DMS53 (cell line): ENCODE measurements at regions not wholly inside any gene's neighbourhood (a gene's known extent, or its start where the extent isn't known, plus 50 kb on each side); places are given as distances from the start of the nearest gene placed in this dataset.
A peak's percentile ranks its signal among the peaks of the same experiment; 100 is the strongest.
"Not testable (repeated sequence)": the region's sequence is repeated elsewhere in the genome, so short reads cannot be mapped to it uniquely, and the experiment has no call there.

Experiments used
- DNase-seq: peaks from one replicate; lab custom pipeline; 2025; lab: John Stamatoyannopoulos, UW

- not testable (repeated sequence) for DNase-seq
Measured at GRCh38 chr1:91207691-91208090, 185.9 kb upstream of the ZNF644 start.

GRCh38 chr1:91204150-91204549 lies 182.3 kb upstream of the ZNF644 start:
- DNase-seq = not testable (repeated sequence)

- no peak for DNase-seq
Measured at GRCh38 chr1:91201694-91202093, 179.9 kb upstream of the ZNF644 start.

- no peak for DNase-seq
Measured at GRCh38 chr1:91201176-91201575, 179.3 kb upstream of the ZNF644 start.

- no peak for DNase-seq
Measured at GRCh38 chr1:91200675-91201074, 178.8 kb upstream of the ZNF644 start.

- DNase-seq = no peak
Measured at GRCh38 chr1:91199988-91200387, 178.2 kb upstream of the ZNF644 start.

GRCh38 chr1:91190996-91191395 lies 169.2 kb upstream of the ZNF644 start:
- DNase-seq = no peak

- no peak for DNase-seq
Measured at GRCh38 chr1:91189096-91189495, 167.3 kb upstream of the ZNF644 start.

- DNase-seq = not testable (repeated sequence)
Measured at GRCh38 chr1:91182807-91183206, 161.0 kb upstream of the ZNF644 start.

GRCh38 chr1:91176250-91176649 lies 154.4 kb upstream of the ZNF644 start:
- no peak for DNase-seq

- no peak for DNase-seq
Measured at GRCh38 chr1:91174734-91175133, 152.9 kb upstream of the ZNF644 start.

GRCh38 chr1:91173346-91173890 lies 151.6 kb upstream of the ZNF644 start:
- no peak for DNase-seq

- DNase-seq = no peak
Measured at GRCh38 chr1:91172541-91172940, 150.7 kb upstream of the ZNF644 start.

GRCh38 chr1:91171898-91172297 lies 150.1 kb upstream of the ZNF644 start:
- DNase-seq = no peak

GRCh38 chr1:91170571-91170970 lies 148.7 kb upstream of the ZNF644 start:
- DNase-seq = no peak

GRCh38 chr1:91166106-91166712 lies 144.4 kb upstream of the ZNF644 start:
- peak; percentile 93 for DNase-seq

GRCh38 chr1:91165033-91165654 lies 143.3 kb upstream of the ZNF644 start:
- DNase-seq = peak; percentile 92

- no peak for DNase-seq
Measured at GRCh38 chr1:91162613-91163012, 140.8 kb upstream of the ZNF644 start.

- no peak for DNase-seq
Measured at GRCh38 chr1:91161749-91162148, 139.9 kb upstream of the ZNF644 start.

- no peak for DNase-seq
Measured at GRCh38 chr1:91161166-91161565, 139.3 kb upstream of the ZNF644 start.

GRCh38 chr1:91160363-91161075 lies 138.7 kb upstream of the ZNF644 start:
- DNase-seq = peak; percentile 41

- DNase-seq = peak; percentile 26
Measured at GRCh38 chr1:91153341-91153740, 131.5 kb upstream of the ZNF644 start.

- DNase-seq = no peak
Measured at GRCh38 chr1:91152331-91152730, 130.5 kb upstream of the ZNF644 start.
